Mesendoderm (in vitro differentiated cells): ENCODE measurements at regions not wholly inside any gene's neighbourhood (a gene's known extent, or its start where the extent isn't known, plus 50 kb on each side); places are given as distances from the start of the nearest gene placed in this dataset.

Experiments used
- DNase-seq: peaks from one replicate; pipeline ENCODE4 v3.0.0; 2013
- H2AK5ac ChIP-seq: 2 replicates; pipeline ENCODE4 v1.6.1; 2013; ENCODE audit warnings: low read length, inconsistent platforms
- H2BK120ac ChIP-seq: 2 replicates; pipeline ENCODE4 v1.6.1; 2013; ENCODE audit warnings: low read depth, mild to moderate bottlenecking, low read length, moderate library complexity, mixed read lengths
- H2BK15ac ChIP-seq: replicated peaks from 2 replicates; pipeline ENCODE4 v1.6.1; 2013; ENCODE audit warnings: low read depth, mild to moderate bottlenecking, moderate library complexity
- H2BK5ac ChIP-seq: 2 replicates; pipeline ENCODE4 v1.6.1; 2013; ENCODE audit warnings: low read length, inconsistent platforms
- H3K18ac ChIP-seq: 2 replicates; pipeline ENCODE4 v1.6.1; 2013; ENCODE audit warnings: mild to moderate bottlenecking, low read length, mixed read lengths
- H3K23ac ChIP-seq: one replicate; pipeline ENCODE4 v1.6.1; 2013; ENCODE audit warnings: low read length
- H3K27ac ChIP-seq: 2 replicates; pipeline ENCODE4 v1.5.1; 2013; ENCODE audit warnings: low read depth, mild to moderate bottlenecking, inconsistent platforms, low read length, moderate library complexity
- H3K27me3 ChIP-seq: 2 replicates; pipeline ENCODE4 v1.6.1; 2013; ENCODE audit warnings: low read length, control low read depth, mild to moderate bottlenecking, inconsistent platforms; ENCODE audit not compliant: insufficient read depth, poor library complexity
- H3K36me3 ChIP-seq: 2 replicates; pipeline ENCODE4 v1.6.1; 2013; ENCODE audit warnings: low read length, inconsistent platforms; ENCODE audit not compliant: control insufficient read depth, insufficient read depth
- H3K4ac ChIP-seq: one replicate; pipeline ENCODE4 v1.6.1; 2013; ENCODE audit warnings: low read depth, mild to moderate bottlenecking, low read length, moderate library complexity
- H3K4me1 ChIP-seq: 2 replicates; pipeline ENCODE4 v1.6.1; 2013; ENCODE audit warnings: low read depth, low read length, inconsistent platforms; ENCODE audit not compliant: control insufficient read depth
- H3K4me2 ChIP-seq: 2 replicates; pipeline ENCODE4 v1.6.1; 2013; ENCODE audit warnings: low read length
- H3K4me3 ChIP-seq: 2 replicates; pipeline ENCODE4 v1.5.1; 2013; ENCODE audit warnings: mild to moderate bottlenecking, low read length
- H3K56ac ChIP-seq: one replicate; pipeline ENCODE4 v1.6.1; 2013; ENCODE audit warnings: low read length
- H3K79me1 ChIP-seq: 2 replicates; pipeline ENCODE4 v1.6.1; 2013; ENCODE audit warnings: low read length, inconsistent platforms
- H3K79me2 ChIP-seq: 2 replicates; pipeline ENCODE4 v1.6.1; 2013; ENCODE audit warnings: mild to moderate bottlenecking, low read length; ENCODE audit not compliant: control insufficient read depth, insufficient read depth
- H3K9ac ChIP-seq: 2 replicates; pipeline ENCODE4 v1.6.1; 2013; ENCODE audit warnings: low read length, inconsistent platforms
- H4K5ac ChIP-seq: one replicate; pipeline ENCODE4 v1.6.1; 2013; ENCODE audit warnings: low read length
- H4K8ac ChIP-seq: one replicate; pipeline ENCODE4 v1.6.1; 2013; ENCODE audit warnings: low read depth, mild to moderate bottlenecking, control low read depth, low read length, moderate library complexity
- WGBS: extraction: QIAGEN DNeasy Blood & Tissue Kit; methylation state at CpG from one replicate; pipeline ENCODE4 v1.1.7; 2013; ENCODE audit warnings: low lambda C conversion rate, missing lambda C conversion rate; ENCODE audit not compliant: insufficient coverage; ENCODE audit errors: extremely low coverage; 5-methylcytosine and 5-hydroxymethylcytosine counted together

DNA sequence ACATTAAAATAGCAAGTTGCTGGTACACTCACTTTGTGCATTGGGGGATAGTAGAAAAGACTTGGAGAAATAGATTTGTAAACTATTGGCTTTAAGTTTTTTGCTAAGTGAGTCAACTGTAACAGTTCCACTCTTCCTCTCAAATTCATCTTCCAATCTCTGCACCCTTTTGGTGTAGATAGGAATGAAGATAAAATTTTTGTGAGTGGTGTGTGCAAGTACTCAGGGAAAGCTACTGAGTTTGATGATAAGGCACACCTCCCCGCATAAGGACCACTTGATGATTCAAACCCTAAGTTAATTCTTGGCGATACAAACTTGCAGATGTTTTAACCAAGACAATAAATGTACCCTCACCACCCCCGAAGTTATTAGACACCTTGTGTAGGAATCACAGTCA, 168.3 kb upstream of the SLITRK1 start:
- Histone ChIP-seq H2BK120ac (no peak overlapping the region), H3K4me2 (no peak overlapping the region), H2BK15ac (no peak overlapping the region), H3K79me1 (no peaks in the 10 kb centered on the region), H2AK5ac (no peak overlapping the region), H3K27me3 (no peaks in the 10 kb centered on the region), H3K79me2 (no peaks in the 10 kb centered on the region), H3K23ac (no peak overlapping the region), H3K56ac (no peak overlapping the region), H3K4me1 (no peaks in the 10 kb centered on the region), H2BK5ac (no peak overlapping the region), H4K5ac (no peak overlapping the region), H3K9ac (no peak overlapping the region), H3K4ac (no peak overlapping the region), H3K4me3 (no peak overlapping the region), H4K8ac (no peak overlapping the region), H3K27ac (no peak overlapping the region), H3K18ac (no peak overlapping the region), H3K36me3 (no peaks in the 10 kb centered on the region)
- WGBS = no CpG with 5 or more reads among the region's 3 CpGs
- DNase-seq = peak; percentile 6

DNA sequence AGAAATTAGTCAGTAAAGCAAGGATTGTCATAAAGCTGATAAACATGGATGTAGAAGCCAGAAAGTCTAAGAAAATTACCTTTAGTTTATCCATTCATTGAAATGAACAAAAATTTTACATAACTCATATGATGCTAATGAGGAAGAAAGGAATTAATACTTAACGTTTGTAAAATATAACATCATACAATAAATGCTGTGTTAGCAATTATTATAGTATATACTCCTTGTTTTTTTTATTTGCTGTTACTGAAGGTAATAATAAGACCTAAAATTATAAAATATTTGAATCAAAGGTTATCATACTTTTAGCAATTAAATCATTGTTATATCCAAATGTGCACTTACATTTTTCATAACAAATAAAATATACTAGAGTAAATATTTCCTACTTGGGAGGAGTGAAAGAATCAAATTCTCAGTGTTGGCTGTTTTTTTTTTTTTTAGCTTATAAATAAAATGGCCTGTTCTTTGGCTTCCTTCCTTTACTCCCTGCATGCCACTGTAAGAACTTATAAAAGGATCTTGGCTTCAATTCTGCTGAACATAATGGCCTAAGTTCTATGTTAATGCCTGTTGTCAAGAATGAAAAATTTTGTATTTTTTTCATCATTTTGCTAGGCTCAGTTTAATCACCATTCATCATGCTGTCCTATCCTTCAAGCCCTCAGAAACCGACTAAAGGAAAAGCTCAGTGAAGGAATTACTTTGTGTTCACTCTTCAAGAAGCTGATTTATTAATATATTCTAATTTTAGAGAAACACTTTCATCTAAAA, 167.4 kb upstream of the SLITRK1 start:
- no peak overlapping the region for H2BK5ac ChIP-seq
- no peak overlapping the region for H4K8ac ChIP-seq
- no peaks in the 10 kb centered on the region for H3K36me3 ChIP-seq
- no peak for DNase-seq
- no peak overlapping the region for H3K27ac ChIP-seq
- no peak overlapping the region for H3K18ac ChIP-seq
- no peak overlapping the region for H3K4me2 ChIP-seq
- no peaks in the 10 kb centered on the region for H3K79me2 ChIP-seq
- no peak overlapping the region for H3K9ac ChIP-seq
- no peaks in the 10 kb centered on the region for H3K4me1 ChIP-seq
- H2AK5ac ChIP-seq = no peak overlapping the region
- H3K79me1 ChIP-seq = no peaks in the 10 kb centered on the region
- no CpG with 5 or more reads among the region's 2 CpGs for WGBS
- no peak overlapping the region for H3K56ac ChIP-seq
- no peak overlapping the region for H3K23ac ChIP-seq
- no peak overlapping the region for H2BK15ac ChIP-seq
- no peak overlapping the region for H3K4me3 ChIP-seq
- no peak overlapping the region for H2BK120ac ChIP-seq
- no peak overlapping the region for H3K4ac ChIP-seq
- no peaks in the 10 kb centered on the region for H3K27me3 ChIP-seq
- no peak overlapping the region for H4K5ac ChIP-seq

DNA sequence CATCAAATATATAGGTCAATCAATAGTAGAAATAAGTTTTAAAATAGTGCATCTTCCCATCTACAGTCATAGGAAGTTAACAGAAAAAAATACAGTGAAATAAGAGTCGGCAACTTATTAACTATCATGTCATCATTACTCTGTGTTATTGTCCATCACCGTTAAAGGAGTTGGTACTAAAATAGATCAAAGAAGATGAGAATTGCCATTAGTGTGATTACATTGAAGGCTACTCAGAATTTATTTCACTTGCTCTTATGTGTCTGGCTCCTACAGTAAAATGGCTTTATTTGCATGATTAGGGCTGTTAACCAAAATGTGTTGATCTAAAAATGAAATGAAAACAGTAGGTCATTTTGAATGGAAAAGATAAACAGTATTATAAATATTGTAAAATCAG, 162.5 kb upstream of the SLITRK1 start:
- Histone ChIP-seq H2AK5ac (no peak overlapping the region), H3K4me2 (no peak overlapping the region), H4K5ac (no peak overlapping the region), H3K18ac (no peak overlapping the region), H3K4ac (no peak overlapping the region), H3K4me3 (no peak overlapping the region), H3K9ac (no peak overlapping the region), H2BK15ac (no peak overlapping the region), H3K4me1 (no peaks in the 10 kb centered on the region), H3K79me1 (no peaks in the 10 kb centered on the region), H3K56ac (no peak overlapping the region), H3K27ac (no peak overlapping the region), H3K36me3 (no peaks in the 10 kb centered on the region), H3K23ac (no peak overlapping the region), H4K8ac (no peak overlapping the region), H2BK120ac (no peak overlapping the region), H3K79me2 (no peaks in the 10 kb centered on the region), H3K27me3 (no peaks in the 10 kb centered on the region), H2BK5ac (no peak overlapping the region)
- no CpG with 5 or more reads among the region's 2 CpGs for WGBS
- DNase-seq = no peak

DNA sequence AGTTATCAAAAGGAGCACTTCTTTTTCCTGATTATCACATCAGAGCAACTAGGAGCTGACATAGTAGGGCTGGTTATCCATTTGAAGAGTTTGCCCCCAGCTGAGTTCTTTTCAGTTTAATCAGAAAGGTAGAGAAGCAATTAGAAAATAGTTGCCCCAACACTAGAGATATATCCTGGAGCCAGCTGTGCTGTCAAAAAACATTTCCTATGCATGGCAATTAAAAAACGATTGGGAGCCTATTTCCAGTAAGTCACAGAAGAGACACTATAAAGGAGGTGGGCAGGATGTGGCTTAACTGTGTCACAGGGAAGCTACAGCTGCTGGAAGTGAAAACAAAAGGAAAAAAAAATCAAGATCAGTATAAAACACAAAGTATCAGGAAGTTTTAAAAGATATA, 155.7 kb upstream of the SLITRK1 start:
- no peak overlapping the region for H2BK5ac ChIP-seq
- WGBS = no CpG with 5 or more reads among the region's 1 CpG
- H3K27me3 ChIP-seq = no peaks in the 10 kb centered on the region
- H3K36me3 ChIP-seq = no peaks in the 10 kb centered on the region
- no peaks in the 10 kb centered on the region for H3K4me1 ChIP-seq
- no peak overlapping the region for H2BK15ac ChIP-seq
- H2AK5ac ChIP-seq = no peak overlapping the region
- no peak overlapping the region for H3K18ac ChIP-seq
- no peak overlapping the region for H3K4ac ChIP-seq
- H2BK120ac ChIP-seq = no peak overlapping the region
- no peaks in the 10 kb centered on the region for H3K79me1 ChIP-seq
- peak; percentile 47 for DNase-seq
- no peak overlapping the region for H4K8ac ChIP-seq
- no peak overlapping the region for H3K9ac ChIP-seq
- no peak overlapping the region for H3K27ac ChIP-seq
- no peak overlapping the region for H3K4me3 ChIP-seq
- H3K4me2 ChIP-seq = no peak overlapping the region
- H3K79me2 ChIP-seq = no peaks in the 10 kb centered on the region
- H4K5ac ChIP-seq = no peak overlapping the region
- H3K56ac ChIP-seq = no peak overlapping the region
- H3K23ac ChIP-seq = no peak overlapping the region

DNA sequence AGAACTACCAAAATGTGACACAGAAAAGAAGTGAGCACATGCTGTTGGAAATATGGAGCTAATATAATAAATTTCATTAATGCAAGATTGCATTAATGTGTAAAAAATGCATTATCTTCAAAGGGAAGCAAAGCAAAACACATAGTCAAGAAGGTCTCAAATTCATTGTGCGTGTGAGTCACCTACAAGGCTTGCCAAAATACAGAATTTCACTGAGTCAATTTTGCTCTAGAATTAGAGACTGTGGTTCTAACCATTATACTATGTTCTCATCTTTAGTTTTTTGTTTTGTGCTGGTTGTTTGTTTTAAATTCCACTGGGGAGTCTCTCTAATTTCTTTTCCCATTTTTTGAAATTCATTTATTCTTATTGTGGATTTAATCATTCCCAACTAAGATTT, 149.8 kb upstream of the SLITRK1 start:
- Histone ChIP-seq H3K9ac (no peak overlapping the region), H2BK120ac (no peak overlapping the region), H3K79me1 (no peaks in the 10 kb centered on the region), H3K56ac (no peak overlapping the region), H3K23ac (no peak overlapping the region), H4K5ac (no peak overlapping the region), H3K4me1 (no peaks in the 10 kb centered on the region), H3K18ac (no peak overlapping the region), H3K4ac (no peak overlapping the region), H3K4me3 (no peak overlapping the region), H3K36me3 (no peaks in the 10 kb centered on the region), H2BK5ac (no peak overlapping the region), H3K27ac (no peak overlapping the region), H3K27me3 (no peaks in the 10 kb centered on the region), H3K4me2 (no peak overlapping the region), H2BK15ac (no peak overlapping the region), H3K79me2 (no peaks in the 10 kb centered on the region), H4K8ac (no peak overlapping the region), H2AK5ac (no peak overlapping the region)
- no CpG with 5 or more reads among the region's 1 CpG for WGBS
- no peak for DNase-seq

DNA sequence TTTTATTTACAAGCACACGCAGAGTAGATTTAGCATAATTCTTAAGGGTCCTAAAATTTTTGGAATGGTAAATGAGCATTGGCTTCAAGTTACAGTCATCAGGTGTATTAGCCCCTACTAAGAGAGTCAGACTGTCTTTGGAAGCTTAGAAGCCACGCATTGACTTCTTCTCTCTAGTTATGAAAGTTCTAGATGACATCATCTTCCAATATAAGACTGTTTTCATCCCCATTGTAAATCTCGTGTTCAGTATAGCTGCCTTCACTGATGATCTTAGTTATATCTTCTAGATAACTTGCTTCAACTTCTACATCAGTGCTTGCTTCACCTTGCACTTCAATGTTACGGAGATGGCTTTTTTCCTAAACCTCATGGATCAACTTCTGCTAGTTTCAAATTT, 148.8 kb upstream of the SLITRK1 start:
- WGBS = no CpG with 5 or more reads among the region's 4 CpGs
- H3K9ac ChIP-seq = no peak overlapping the region
- no peak overlapping the region for H3K4me2 ChIP-seq

More for the DNA sequence above, 148.8 kb upstream of the SLITRK1 start:
- no peaks in the 10 kb centered on the region for H3K79me2 ChIP-seq
- no peak overlapping the region for H3K18ac ChIP-seq
- H3K36me3 ChIP-seq = no peaks in the 10 kb centered on the region
- H3K4me1 ChIP-seq = no peaks in the 10 kb centered on the region
- H4K5ac ChIP-seq = no peak overlapping the region
- H2BK120ac ChIP-seq = no peak overlapping the region
- no peak overlapping the region for H2AK5ac ChIP-seq
- no peaks in the 10 kb centered on the region for H3K27me3 ChIP-seq
- H3K56ac ChIP-seq = no peak overlapping the region
- H3K27ac ChIP-seq = no peak overlapping the region
- no peak overlapping the region for H3K4ac ChIP-seq
- DNase-seq = no peak
- H2BK15ac ChIP-seq = no peak overlapping the region
- no peak overlapping the region for H4K8ac ChIP-seq
- no peak overlapping the region for H2BK5ac ChIP-seq
- H3K4me3 ChIP-seq = no peak overlapping the region
- H3K79me1 ChIP-seq = no peaks in the 10 kb centered on the region
- no peak overlapping the region for H3K23ac ChIP-seq
